Esophagus muscularis mucosa (tissue), 4 donors: ENCODE measurements at regions not wholly inside any gene's neighbourhood (a gene's known extent, or its start where the extent isn't known, plus 50 kb on each side); places are given as distances from the start of the nearest gene placed in this dataset.

Experiments
- DNase-seq: peaks from one replicate; pipeline ENCODE4 v3.0.0-alpha.2; 2017; ENCODE audit errors: extremely low spot score
- H3K27ac ChIP-seq, 4 donors: fragments of 200-600 bp; sonication (generic); replicated peaks in 1 of 4; 1 replicate in 3 of 4; 2 replicates in 1 of 4; pipeline ENCODE4 v1.5.1; 2016 to 2019; ENCODE audit warnings: mild to moderate bottlenecking in 1 of 4
- H3K27me3 ChIP-seq, 4 donors: fragments of 200-600 bp; sonication (generic); one replicate each; pipeline versions ENCODE4 v1.5.1 to v1.6.0; 2016 to 2019
- H3K36me3 ChIP-seq, 4 donors: fragments of 200-600 bp; sonication (generic); one replicate each; pipeline ENCODE4 v1.5.1; 2016 to 2019
- H3K4me1 ChIP-seq, 4 donors: fragments of 200-600 bp; sonication (generic); one replicate each; pipeline ENCODE4 v1.5.1; 2016 to 2019
- H3K4me3 ChIP-seq, 4 donors: fragments of 200-600 bp; sonication (generic); 1 replicate in 2 of 4; 2 replicates in 2 of 4; pipeline ENCODE4 v1.5.1; 2016 to 2019; ENCODE audit warnings: mild to moderate bottlenecking in 4 of 4, moderate library complexity in 1 of 4
- H3K9me3 ChIP-seq, 4 donors: fragments of 200-600 bp; sonication (generic); 1 replicate in 3 of 4; 2 replicates in 1 of 4; pipeline ENCODE4 v1.5.1; 2016 to 2019
- CTCF ChIP-seq, 3 experiments: fragments of 200-600 bp in 2 of 3; fragments of 450-650 bp in 1 of 3; sonication (generic) in 2 of 3; IDR thresholded peaks; one replicate each; pipeline ENCODE4 v1.5.1; 2017 to 2019; ENCODE audit warnings: antibody characterized with exemption in 3 of 3, mild to moderate bottlenecking in 2 of 3, moderate library complexity in 1 of 3
- EP300 ChIP-seq: sonication (generic); formaldehyde crosslinking; IDR thresholded peaks from one replicate; pipeline ENCODE4 v1.6.1; 2017; ENCODE audit warnings: antibody characterized with exemption
- POLR2A ChIP-seq: fragments of 450-650 bp; IDR thresholded peaks from one replicate; pipeline ENCODE4 v1.6.1; 2017; ENCODE audit warnings: antibody characterized with exemption, moderate library complexity, mild to moderate bottlenecking, low read depth
- POLR2AphosphoS5 ChIP-seq, 2 donors: sonication (generic); formaldehyde crosslinking; IDR thresholded peaks; one replicate each; pipeline ENCODE4 v1.6.1; 2017; ENCODE audit warnings: antibody characterized with exemption in 2 of 2
- WGBS: methylation state at CpG from one replicate; pipeline ENCODE4 v1.1.5; 2018; 5-methylcytosine and 5-hydroxymethylcytosine counted together
- intact Hi-C: fragments of 100-400 bp; cut with DNase I; formaldehyde crosslinking; loops from one replicate; pipeline ENCODE4 v1.15.1; 2023

- H3K9me3 ChIP-seq = no peaks in the 10 kb centered on the region
- WGBS = 46% methylated on average over 1 of the region's 1 CpG
- no peak overlapping the region for H3K27ac ChIP-seq
- no peaks in the 10 kb centered on the region for H3K36me3 ChIP-seq
- DNase-seq = no peak
- TF ChIP-seq CTCF (IDR thresholded peaks at IDR 0.05) = no peak
- no peak for TF ChIP-seq POLR2A
- TF ChIP-seq POLR2AphosphoS5 (IDR thresholded peaks at IDR 0.05) = no peak
- TF ChIP-seq EP300 = no peak
- H3K4me3 ChIP-seq = no peak overlapping the region
- intact Hi-C loops = no loop called here
- H3K4me1 ChIP-seq = no peaks in the 10 kb centered on the region
- H3K27me3 ChIP-seq = no peaks in the 10 kb centered on the region
These were observed 1204.5 kb upstream of the ZEB2 start for GRCh38 chr2:145724311-145724898.

- no peak for DNase-seq
- intact Hi-C loops = no loop called here
- 63% methylated on average over 5 of the region's 5 CpGs for WGBS
- Histone ChIP-seq H3K9me3 (no peaks in the 10 kb centered on the region), H3K27me3 (no peaks in the 10 kb centered on the region), H3K36me3 (no peaks in the 10 kb centered on the region), H3K27ac (no peak overlapping the region), H3K4me3 (no peak overlapping the region), H3K4me1 (no peaks in the 10 kb centered on the region)
- no peak for TF ChIP-seq CTCF (IDR thresholded peaks at IDR 0.05)
- no peak for TF ChIP-seq POLR2AphosphoS5 (IDR thresholded peaks at IDR 0.05)
- TF ChIP-seq POLR2A = no peak
- no peak for TF ChIP-seq EP300
These were observed 1204.0 kb upstream of the ZEB2 start for GRCh38 chr2:145723872-145724271.

- Histone ChIP-seq H3K27ac (no peak overlapping the region), H3K9me3 (no peaks in the 10 kb centered on the region), H3K36me3 (no peaks in the 10 kb centered on the region), H3K27me3 (no peaks in the 10 kb centered on the region), H3K4me1 (no peaks in the 10 kb centered on the region), H3K4me3 (no peak overlapping the region)
- 94% methylated on average over 1 of the region's 1 CpG for WGBS
- no peak for DNase-seq
- no peak for TF ChIP-seq EP300
- no peak for TF ChIP-seq POLR2A
- TF ChIP-seq CTCF (IDR thresholded peaks at IDR 0.05) = no peak
- no peak for TF ChIP-seq POLR2AphosphoS5 (IDR thresholded peaks at IDR 0.05)
- intact Hi-C loops = no loop called here
These were observed 1201.8 kb upstream of the ZEB2 start for GRCh38 chr2:145721681-145722080.

GRCh38 chr2:145715601-145716000 is 1195.7 kb upstream of the ZEB2 start:
- intact Hi-C loops = no loop called here
- H3K36me3 ChIP-seq = no peaks in the 10 kb centered on the region
- no peak for TF ChIP-seq CTCF (IDR thresholded peaks at IDR 0.05)
- no peak for TF ChIP-seq POLR2A
- TF ChIP-seq POLR2AphosphoS5 (IDR thresholded peaks at IDR 0.05) = no peak
- no peak for TF ChIP-seq EP300
- no peaks in the 10 kb centered on the region for H3K27me3 ChIP-seq
- no peak for DNase-seq
- H3K9me3 ChIP-seq = peaks cover 0 to 9% (median 0%) of the 10 kb centered on the region in 4 donors
- no peak overlapping the region for H3K4me3 ChIP-seq
- H3K4me1 ChIP-seq = no peaks in the 10 kb centered on the region
- no peak overlapping the region for H3K27ac ChIP-seq
- WGBS = 77% methylated on average over 2 of the region's 2 CpGs

GRCh38 chr2:145710303-145710702 is 1190.4 kb upstream of the ZEB2 start:
- Histone ChIP-seq H3K36me3 (no peaks in the 10 kb centered on the region), H3K9me3 (peaks cover 0 to 15% (median 2%) of the 10 kb centered on the region in 4 donors), H3K4me3 (no peak overlapping the region), H3K4me1 (no peaks in the 10 kb centered on the region), H3K27ac (no peak overlapping the region), H3K27me3 (no peaks in the 10 kb centered on the region)
- intact Hi-C loops = no loop called here
- WGBS = 91% methylated on average over 2 of the region's 2 CpGs
- TF ChIP-seq POLR2A (no peak), CTCF (IDR thresholded peaks at IDR 0.05) (no peak), EP300 (no peak), POLR2AphosphoS5 (IDR thresholded peaks at IDR 0.05) (no peak)
- DNase-seq = no peak
